ENCODE measurements at regions not wholly inside any gene's neighbourhood (a gene's known extent, or its start where the extent isn't known, plus 50 kb on each side); places are given as distances from the start of the nearest gene placed in this dataset.

GRCh38 chr9:107404736-107405135 is 84.8 kb downstream of the KLF4 start:
- TF ChIP-seq CTCF (IDR thresholded peaks at IDR 0.05; ENCODE audit: insufficient read depth, low read length, poor library complexity, severe bottlenecking): no peak
- Histone ChIP-seq H3K4me3 (replicated peaks; ENCODE audit: low read depth, low read length) (no peak overlapping the region), H3K36me3 (ENCODE audit: control insufficient read depth, insufficient read depth, low read length) (no peaks in the 10 kb centered on the region), H3K27me3 (replicated peaks; ENCODE audit: control insufficient read depth, insufficient read depth, low read length) (no peaks in the 10 kb centered on the region; the same call in 1 of the 2 replicates)
- no peak for DNase-seq (ENCODE audit: extremely low read depth, insufficient read length)

DNA sequence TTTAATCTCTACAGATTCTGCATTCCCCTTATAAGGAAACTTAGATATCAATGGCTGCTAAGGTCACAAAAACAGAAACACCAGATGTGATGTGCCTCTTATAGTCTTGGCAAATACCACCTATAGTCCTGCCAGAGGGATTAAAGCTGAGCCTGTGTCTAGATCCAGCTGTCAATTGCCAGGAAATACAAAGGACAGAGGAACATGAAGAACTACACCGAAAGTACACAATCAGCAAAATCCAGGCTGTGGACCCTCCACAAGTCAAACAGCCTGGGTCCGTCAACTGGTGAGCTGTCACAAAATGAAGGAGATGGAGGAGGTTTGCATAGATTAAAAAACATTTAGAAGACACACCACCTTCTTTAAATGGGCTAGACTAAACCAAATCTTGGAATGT is 85.4 kb downstream of the KLF4 start:
- H3K36me3 ChIP-seq (ENCODE audit: control insufficient read depth, insufficient read depth, low read length): no peaks in the 10 kb centered on the region
- H3K4me3 ChIP-seq (replicated peaks; ENCODE audit: low read depth, low read length): no peak overlapping the region
- no peak for TF ChIP-seq CTCF (IDR thresholded peaks at IDR 0.05; ENCODE audit: insufficient read depth, low read length, poor library complexity, severe bottlenecking)
- no peak for DNase-seq (ENCODE audit: extremely low read depth, insufficient read length)
- H3K27me3 ChIP-seq (replicated peaks; ENCODE audit: control insufficient read depth, insufficient read depth, low read length): no peaks in the 10 kb centered on the region; the same call in 1 of the 2 replicates

DNA sequence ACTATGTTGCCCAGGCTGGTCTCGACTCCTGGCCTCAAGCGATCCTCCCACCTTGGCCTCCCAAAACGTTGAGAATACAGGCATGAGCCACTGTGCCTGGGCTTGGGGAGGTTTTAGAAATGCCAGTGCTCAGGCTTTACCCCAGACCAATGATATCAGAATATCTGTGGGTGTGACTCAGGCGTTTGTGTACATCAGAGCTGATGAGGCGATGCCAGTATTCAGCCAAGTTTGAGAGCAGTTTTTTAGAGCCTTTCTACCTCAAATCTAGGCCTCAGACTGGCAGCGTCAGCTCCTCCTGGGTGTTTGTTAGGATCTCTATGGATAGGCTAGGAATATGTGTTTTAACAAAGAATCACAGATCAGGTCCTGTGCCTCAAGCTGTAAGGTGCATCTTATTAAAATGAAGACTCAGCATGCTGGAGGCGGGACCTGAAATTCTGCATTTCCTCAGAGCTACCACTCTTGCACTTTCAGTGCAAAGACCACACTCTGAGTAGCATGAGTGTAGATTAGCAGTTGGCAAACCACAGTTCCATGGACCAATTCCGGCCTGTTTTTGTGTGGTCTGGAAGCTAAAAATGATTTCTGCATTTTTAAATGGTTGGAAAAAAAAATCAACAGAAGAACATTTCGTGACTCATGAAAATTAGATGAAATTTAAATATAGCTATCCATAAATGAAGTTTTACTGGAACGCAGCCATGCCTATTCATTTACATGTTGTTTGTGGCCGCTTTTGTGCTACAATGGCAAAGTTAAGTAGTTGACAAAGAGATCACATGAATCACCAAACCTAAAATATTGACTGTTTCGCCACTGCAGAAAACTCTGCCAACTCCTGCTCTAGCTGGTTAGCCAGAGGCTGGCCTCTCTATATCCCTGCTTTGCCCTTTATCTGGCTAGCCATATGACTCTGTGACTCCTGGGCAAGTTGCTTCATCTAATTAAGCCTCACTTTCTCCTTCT is 92.2 kb downstream of the KLF4 start:
- H3K4me3 ChIP-seq (replicated peaks; ENCODE audit: low read depth, low read length): no peak overlapping the region
- no peak for TF ChIP-seq CTCF (IDR thresholded peaks at IDR 0.05; ENCODE audit: insufficient read depth, low read length, poor library complexity, severe bottlenecking)
- H3K27me3 ChIP-seq (replicated peaks; ENCODE audit: control insufficient read depth, insufficient read depth, low read length): no peaks in the 10 kb centered on the region; the same call in 1 of the 2 replicates
- no peaks in the 10 kb centered on the region for H3K36me3 ChIP-seq (ENCODE audit: control insufficient read depth, insufficient read depth, low read length)
- DNase-seq (ENCODE audit: extremely low read depth, insufficient read length): no peak

- DNase-seq (ENCODE audit: extremely low read depth, insufficient read length): no peak
These were observed 95.3 kb downstream of the KLF4 start for GRCh38 chr9:107394264-107394663.

GRCh38 chr9:107390778-107391177 is 98.8 kb downstream of the KLF4 start:
- H3K36me3 ChIP-seq (ENCODE audit: control insufficient read depth, insufficient read depth, low read length): no peaks in the 10 kb centered on the region
- no peak overlapping the region for H3K4me3 ChIP-seq (replicated peaks; ENCODE audit: low read depth, low read length)
- DNase-seq (ENCODE audit: extremely low read depth, insufficient read length): no peak
- no peak for TF ChIP-seq CTCF (IDR thresholded peaks at IDR 0.05; ENCODE audit: insufficient read depth, low read length, poor library complexity, severe bottlenecking)
- H3K27me3 ChIP-seq (replicated peaks; ENCODE audit: control insufficient read depth, insufficient read depth, low read length): peaks cover 2% of the 10 kb centered on the region

More at GRCh38 chr9:107394264-107394663, 95.3 kb downstream of the KLF4 start:
- H3K27me3 ChIP-seq (replicated peaks; ENCODE audit: control insufficient read depth, insufficient read depth, low read length): peaks cover 2% of the 10 kb centered on the region; the same call in 1 of the 2 replicates
- no peaks in the 10 kb centered on the region for H3K36me3 ChIP-seq (ENCODE audit: control insufficient read depth, insufficient read depth, low read length)
- no peak for TF ChIP-seq CTCF (IDR thresholded peaks at IDR 0.05; ENCODE audit: insufficient read depth, low read length, poor library complexity, severe bottlenecking)
- no peak overlapping the region for H3K4me3 ChIP-seq (replicated peaks; ENCODE audit: low read depth, low read length)

Data from GM06990 (cell line).